ENCODE measurements at regions not wholly inside any gene's neighbourhood (a gene's known extent, or its start where the extent isn't known, plus 50 kb on each side); places are given as distances from the start of the nearest gene placed in this dataset.

GRCh38 chr3:31404871-31405270 is 127.9 kb upstream of the STT3B start:
- no peak for DNase-seq

DNA sequence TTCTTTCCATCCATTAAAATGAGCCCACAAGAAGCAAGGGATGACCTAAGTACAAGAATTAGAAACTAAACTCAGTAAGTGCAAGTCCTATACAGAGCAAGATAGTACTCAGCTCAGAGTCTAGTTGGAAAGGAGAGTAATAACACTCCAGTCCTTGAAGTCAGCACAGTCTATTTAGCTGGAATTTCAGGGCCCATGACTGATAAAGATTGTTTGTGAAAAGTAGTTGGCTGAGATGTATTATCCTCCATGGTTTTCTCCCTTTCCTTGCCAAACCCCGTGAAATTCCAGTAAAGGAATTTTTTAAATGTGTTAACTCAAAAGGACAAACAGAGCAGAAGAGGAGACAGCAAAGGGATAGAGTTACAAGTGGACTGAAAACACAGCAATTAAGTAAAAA is 127.2 kb upstream of the STT3B start:
- no peak for DNase-seq

GRCh38 chr3:31406896-31407295 is 125.8 kb upstream of the STT3B start:
- DNase-seq, result no peak

DNA sequence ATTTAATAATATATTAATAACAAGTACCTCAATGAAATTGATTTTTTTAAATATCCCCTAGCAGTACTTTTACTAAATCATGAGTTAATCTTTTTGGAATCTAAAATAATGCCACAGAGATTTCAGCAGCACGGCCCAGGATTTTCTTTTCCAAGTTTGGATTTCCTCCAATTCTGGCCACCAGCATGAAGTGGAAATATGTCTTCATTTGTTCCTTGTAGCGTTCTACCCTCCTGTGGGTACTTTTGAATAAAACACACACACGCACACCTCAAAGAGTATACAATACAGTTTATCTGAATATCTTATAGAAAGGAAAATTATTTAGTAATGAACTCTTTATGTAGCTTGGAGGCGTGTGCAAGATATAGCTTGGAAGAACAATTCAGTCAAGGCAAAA is 125.1 kb upstream of the STT3B start:
- no peak for DNase-seq

- no peak for DNase-seq
These were observed 124.0 kb upstream of the STT3B start for GRCh38 chr3:31408720-31409119.

GRCh38 chr3:31409389-31409788 is 123.3 kb upstream of the STT3B start:
- DNase-seq, result no peak

GRCh38 chr3:31409866-31410265 is 122.9 kb upstream of the STT3B start:
- no peak for DNase-seq

DNA sequence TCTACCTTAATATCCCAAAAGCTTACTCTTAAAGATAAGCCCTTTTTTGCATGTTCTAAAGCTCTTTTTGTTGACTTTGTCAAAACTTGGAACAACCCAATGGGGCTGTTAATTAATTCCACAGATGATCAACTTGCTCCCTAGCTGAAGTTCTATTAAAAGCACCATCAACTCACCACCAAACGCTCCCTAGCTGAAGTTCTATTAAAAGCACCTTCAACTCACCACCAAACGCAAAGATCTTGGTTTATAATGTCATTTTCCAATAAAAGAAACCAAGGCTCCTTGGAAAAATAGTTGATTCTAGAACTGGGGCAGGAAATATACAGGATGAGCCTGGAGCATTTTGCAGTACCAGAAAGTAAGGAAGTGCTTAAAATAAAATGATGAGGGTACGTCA is 122.3 kb upstream of the STT3B start:
- DNase-seq, result no peak

DNA sequence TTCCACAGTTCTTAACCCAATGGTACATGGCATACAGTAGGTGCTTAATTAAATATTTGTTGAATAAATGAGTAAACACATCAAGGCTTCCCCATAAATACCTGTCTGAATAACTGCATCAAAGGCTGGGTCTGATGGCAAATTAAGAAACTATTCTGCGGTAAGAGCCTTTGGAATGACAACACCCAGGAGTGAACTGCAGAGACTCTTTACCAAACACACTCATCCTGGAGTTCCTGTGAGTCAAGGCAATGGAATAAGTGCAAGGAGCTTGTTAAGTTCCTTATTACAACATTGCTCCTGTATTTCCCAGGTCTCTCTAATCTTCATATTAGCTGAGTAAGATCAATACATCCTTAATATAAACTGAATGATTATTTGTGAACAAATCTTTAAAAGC is 119.9 kb upstream of the STT3B start:
- no peak for DNase-seq

GRCh38 chr3:31413515-31413914 is 119.2 kb upstream of the STT3B start:
- DNase-seq, result no peak

- DNase-seq, result no peak
These were observed 115.7 kb upstream of the STT3B start for GRCh38 chr3:31416980-31417379.

DNA sequence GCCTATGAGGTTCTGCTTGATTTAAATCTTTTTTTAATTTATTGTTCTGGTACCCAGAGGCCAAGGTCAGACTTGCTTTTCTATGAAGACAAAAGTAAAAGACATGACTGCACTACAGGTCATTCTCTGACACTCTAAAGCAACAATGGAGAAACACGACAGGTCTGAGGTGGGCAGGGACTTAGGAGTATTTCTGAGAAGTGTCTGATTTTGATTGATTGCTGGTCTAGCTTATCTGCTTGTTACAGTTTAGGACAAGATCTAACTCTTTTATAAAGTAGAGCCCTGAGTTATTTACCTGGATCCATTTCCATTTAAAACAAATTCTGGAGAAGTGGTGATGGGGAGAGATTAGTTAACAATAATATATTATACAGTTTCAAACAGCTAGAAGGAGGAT is 115.2 kb upstream of the STT3B start:
- DNase-seq, result no peak

DNA sequence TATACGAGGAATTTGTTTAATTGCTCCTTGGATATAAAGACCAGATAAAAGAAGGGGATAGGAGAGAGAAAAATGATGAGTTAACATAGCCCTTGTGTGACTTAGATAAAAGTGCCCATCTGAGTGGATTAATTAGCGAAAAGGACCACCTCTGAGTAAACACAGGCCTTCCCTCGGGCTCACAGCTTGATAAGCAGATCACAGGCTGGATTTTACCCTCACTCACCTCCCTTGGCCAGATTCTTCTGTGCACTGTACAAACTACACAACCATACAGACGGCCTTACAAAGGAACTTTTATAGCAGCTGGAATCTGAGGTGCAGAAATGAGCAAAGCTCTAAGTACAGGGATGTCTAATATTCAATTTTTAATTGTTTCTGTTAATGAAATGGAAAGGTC is 112.4 kb upstream of the STT3B start:
- no peak for DNase-seq

DNA sequence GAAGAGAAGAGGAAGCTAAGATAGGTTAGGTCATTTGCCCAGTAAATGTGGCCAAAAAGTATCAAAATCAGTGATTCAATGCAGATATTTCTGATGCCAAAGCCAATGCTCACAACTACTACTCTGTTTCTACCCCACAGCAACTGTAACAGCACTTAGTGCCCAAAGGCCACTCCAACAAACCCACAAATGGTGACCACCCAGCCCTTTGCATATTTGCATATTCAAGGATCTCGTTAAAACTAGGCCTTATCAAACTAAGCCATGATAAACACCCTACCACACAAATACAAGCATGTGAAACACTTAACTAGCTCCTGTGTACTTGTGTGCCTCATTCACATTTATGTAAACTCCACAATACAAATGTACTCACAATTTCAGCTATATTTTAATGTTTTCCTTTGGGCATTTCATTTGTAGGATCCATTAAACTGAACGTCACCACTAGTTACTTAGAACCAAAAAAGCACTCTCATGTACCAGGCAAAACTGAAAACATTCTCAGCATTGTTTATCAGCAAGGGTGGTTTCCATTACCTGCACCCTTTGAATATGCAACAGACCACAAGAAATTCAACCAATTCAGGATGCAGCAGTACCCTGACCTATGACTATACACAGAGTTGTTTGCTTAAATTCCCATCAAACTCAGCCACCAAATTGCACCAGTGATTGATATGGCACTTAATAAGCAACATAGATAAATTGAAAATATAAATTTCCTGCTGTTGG is 111.2 kb upstream of the STT3B start:
- no peak for DNase-seq

DNA sequence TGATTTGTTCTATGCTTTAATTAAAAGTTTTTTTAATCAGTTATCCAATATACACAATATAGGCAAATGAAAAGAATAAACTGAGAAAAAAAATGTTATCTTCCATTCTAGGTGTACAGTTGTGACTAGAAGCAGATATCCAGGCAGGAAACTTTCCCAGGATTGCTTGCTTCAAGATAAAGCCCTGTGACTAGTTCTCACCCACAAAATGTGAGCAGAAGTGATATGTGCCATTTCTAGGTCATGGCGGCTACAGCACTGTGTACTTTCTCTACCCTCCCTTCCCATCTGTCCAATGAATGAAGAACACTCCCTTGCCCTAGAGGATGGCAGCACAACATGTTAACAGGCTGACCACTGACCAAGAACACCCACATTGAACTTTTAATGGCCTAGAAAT is 110.5 kb upstream of the STT3B start:
- DNase-seq, result no peak

DNA sequence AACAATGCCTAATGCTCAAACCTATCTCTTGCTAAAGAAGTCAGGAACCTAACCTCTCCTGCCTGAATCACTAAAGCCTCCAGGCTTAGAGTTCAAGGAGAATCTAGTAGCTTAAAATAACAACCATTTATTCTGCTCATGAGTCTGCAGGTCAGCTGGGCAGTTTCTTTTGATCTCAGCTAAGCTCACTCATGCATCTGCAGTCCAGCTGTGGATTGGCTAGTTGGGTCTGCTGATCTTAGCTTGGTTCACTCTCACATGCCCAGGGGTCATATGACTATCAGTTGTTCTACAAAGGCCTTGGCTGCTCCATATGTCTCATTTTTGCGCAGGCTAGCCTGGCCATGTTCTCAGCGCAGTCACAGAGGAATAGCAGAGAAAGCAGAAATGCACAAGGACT is 109.2 kb upstream of the STT3B start:
- no peak for DNase-seq

DNA sequence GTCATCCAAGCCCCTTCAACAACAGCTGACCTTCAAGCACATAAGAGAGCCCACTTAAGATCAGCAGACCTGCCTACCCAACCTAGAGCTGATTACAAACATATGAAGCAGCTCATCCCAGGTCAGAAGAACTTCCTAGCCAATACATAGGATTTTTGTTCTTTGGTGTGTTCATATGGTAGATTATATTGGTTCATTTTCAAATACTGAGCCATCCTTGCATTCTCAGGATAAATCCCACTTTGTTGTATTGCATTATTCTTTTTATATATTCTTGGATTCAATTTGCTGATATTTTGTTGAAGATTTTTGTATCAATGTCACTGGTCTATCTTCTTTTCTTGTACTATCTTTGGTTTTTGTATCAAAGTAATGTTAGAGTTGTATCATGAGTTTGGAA is 107.3 kb upstream of the STT3B start:
- DNase-seq, result no peak

- DNase-seq, result no peak
These were observed 105.1 kb upstream of the STT3B start for GRCh38 chr3:31427623-31428022.

DNA sequence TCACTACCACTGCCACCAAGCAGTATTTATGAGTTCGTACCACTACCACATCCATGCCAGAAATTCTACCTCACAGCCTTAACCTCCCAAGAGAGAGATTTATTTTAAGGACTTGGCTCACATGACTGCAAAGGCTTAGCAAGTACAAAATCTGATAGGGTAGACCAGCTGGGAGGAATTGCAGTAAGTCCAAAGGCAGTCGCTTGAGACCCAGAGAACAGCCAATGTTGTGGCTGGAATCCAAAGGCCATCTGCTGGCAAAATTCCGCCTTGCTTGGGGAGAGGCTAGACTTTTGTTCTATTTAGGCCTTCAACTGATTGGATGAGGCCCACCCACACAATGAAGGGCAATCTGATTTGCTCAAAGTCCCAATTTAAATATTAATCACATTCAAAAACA is 101.4 kb upstream of the STT3B start:
- DNase-seq, result no peak

GRCh38 chr3:31432897-31433678 is 99.6 kb upstream of the STT3B start:
- DNase-seq, result no peak

DNA sequence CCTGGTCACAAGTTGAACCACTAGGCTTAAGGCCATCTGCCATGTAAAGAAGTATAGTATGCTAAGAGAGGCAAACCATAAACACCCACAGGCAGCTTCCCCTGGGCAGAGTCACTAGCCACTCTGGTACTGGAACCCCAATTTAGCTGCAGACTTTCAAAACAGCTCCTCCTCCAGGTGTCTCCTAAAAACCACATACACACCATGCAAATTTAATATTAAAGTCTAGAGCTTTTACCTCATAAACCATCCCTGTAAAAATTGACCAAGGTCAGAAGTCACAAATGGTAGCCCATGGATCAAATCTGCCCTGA is 99.1 kb upstream of the STT3B start:
- DNase-seq, result no peak

GRCh38 chr3:31434819-31435218 is 97.9 kb upstream of the STT3B start:
- DNase-seq, result no peak

DNA sequence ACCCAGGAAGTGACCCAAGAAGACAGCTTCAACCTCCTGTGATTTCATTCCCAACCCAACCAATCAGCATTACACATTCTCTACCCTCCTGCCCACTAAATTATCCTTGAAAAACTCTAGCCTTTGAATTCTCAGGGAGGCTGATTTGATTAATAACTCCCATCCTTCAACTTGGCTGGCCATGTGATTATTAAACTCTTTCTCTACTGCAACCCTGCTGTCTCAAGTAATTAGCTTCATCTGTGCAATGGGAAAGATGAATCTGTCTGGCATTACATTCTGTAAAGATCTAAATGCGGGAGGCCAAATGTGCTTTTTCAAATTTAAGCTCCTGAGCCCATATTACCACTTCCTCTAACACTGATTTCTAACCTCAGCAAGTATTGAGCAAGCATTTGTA is 95.9 kb upstream of the STT3B start:
- DNase-seq, result no peak

DNA sequence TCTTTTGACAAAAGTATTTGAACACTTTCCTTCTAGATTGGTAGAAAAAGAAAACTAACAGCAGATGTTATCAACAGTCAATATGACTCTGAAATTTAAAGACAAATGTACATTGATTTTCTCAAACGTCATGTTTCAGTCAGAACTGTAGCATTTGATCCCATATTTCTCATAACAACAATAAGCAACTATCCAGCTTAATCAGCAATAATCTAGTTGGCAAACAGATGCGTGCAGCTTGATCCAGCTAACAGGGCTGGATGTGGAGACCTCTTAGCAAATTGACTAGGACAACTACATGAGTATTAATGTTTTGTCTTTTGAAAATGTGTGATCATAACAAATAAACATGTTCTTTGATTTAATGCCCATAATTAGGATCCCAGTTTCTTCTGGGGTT is 94.0 kb upstream of the STT3B start:
- DNase-seq, result no peak
